GM12892 (cell line): ENCODE measurements at regions not wholly inside any gene's neighbourhood (a gene's known extent, or its start where the extent isn't known, plus 50 kb on each side); places are given as distances from the start of the nearest gene placed in this dataset.

Experiments
- DNase-seq: peaks from one replicate; pipeline ENCODE4 v3.0.0; 2011; ENCODE audit not compliant: insufficient read length
- FAIRE-seq: peaks from 2 replicates; lab custom pipeline; 2011; peaks lifted over from hg19 to GRCh38; lab: Jason Lieb, UNC
- POLR2A ChIP-seq: IDR thresholded peaks from 2 replicates; pipeline ENCODE4 v1.6.1; 2011; ENCODE audit warnings: low read depth, low read length, control low read depth
- POLR2AphosphoS5 ChIP-seq: IDR thresholded peaks from 2 replicates; pipeline ENCODE4 v1.6.1; 2011; ENCODE audit warnings: low read depth, low read length, control low read depth
- TAF1 ChIP-seq: IDR thresholded peaks from 2 replicates; pipeline ENCODE4 v1.6.1; 2011; ENCODE audit warnings: low read depth, mild to moderate bottlenecking, control low read depth, low read length, borderline replicate concordance

- FAIRE-seq: no peak
- DNase-seq: no peak
- TF ChIP-seq POLR2A (no peak), TAF1 (no peak), POLR2AphosphoS5 (no peak)
Observed at GRCh38 chr14:87643005-87643404, 350.0 kb downstream of the GALC start.

- DNase-seq: no peak
- TF ChIP-seq POLR2AphosphoS5 (no peak), TAF1 (no peak), POLR2A (no peak)
- no peak for FAIRE-seq
Observed at GRCh38 chr14:87640553-87640952, 352.4 kb downstream of the GALC start.

DNA sequence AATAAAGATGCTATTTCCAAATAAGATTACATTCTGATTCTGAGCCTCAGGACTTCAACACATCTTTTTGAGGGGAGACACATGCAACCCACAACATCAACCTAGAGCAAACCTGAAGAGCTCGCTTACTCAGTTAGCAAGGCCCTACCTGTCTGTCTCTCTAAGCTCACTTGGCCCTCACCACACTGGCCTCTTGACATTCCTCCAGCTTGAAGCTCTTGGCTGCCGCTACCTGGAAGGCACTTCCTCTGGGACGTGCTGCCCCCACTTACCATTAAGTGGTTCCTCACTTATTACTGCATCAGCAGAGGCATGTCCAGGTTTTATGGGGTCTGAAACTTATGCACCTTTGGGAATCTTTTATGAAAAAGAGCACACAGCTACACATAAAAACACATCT is 354.8 kb downstream of the GALC start:
- no peak for FAIRE-seq
- TF ChIP-seq TAF1 (no peak), POLR2AphosphoS5 (no peak), POLR2A (no peak)
- DNase-seq: no peak

- no peak for TF ChIP-seq POLR2A
- TF ChIP-seq POLR2AphosphoS5: no peak
- no peak for TF ChIP-seq TAF1
- FAIRE-seq: no peak
- DNase-seq: no peak
Observed at GRCh38 chr14:87635442-87635841, 357.5 kb downstream of the GALC start.

GRCh38 chr14:87632796-87633195 is 360.2 kb downstream of the GALC start:
- FAIRE-seq: no peak
- no peak for DNase-seq
- TF ChIP-seq POLR2A (no peak), TAF1 (no peak), POLR2AphosphoS5 (no peak)

DNA sequence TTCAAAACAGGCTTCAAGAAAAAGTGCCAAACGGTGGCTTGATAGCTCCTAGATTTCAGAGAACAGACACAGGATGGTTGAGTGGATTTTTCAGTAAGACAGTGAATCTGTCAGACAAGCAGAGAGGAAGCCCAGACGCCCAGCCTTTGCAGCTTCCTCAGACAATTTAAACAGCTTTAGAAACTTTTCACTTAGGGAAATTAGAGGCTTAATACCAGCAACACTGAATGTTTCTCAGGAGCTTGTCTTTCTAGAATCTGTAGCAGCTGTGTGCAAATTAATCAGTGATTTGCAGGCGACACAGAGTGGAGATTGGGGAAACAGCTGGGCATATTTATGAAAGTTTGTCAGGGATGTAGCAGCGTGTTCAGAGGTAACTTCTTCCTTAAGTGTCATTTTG is 362.1 kb downstream of the GALC start:
- FAIRE-seq: no peak
- TF ChIP-seq TAF1: no peak
- no peak for TF ChIP-seq POLR2A
- TF ChIP-seq POLR2AphosphoS5: no peak
- DNase-seq: no peak

DNA sequence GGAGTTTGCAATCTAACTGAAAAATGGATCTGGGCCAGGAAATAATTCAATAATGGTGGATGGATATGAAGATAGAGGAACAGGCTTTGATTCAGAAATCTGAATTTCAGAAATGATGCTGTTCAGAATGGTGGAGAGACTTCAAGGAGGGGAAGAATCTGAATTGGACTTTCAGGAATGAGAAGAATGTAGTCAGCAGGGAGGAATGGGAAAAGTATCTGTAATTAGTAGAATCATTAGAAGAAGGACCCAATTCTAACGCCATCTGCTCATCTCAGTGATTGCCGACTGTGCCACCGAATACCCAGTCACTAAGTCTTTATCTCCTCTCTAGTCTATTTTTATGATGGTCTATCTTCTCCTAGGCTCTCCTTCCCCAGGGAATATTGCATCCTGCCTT is 363.2 kb downstream of the GALC start:
- no peak for TF ChIP-seq POLR2A
- no peak for TF ChIP-seq POLR2AphosphoS5
- FAIRE-seq: no peak
- DNase-seq: no peak

DNA sequence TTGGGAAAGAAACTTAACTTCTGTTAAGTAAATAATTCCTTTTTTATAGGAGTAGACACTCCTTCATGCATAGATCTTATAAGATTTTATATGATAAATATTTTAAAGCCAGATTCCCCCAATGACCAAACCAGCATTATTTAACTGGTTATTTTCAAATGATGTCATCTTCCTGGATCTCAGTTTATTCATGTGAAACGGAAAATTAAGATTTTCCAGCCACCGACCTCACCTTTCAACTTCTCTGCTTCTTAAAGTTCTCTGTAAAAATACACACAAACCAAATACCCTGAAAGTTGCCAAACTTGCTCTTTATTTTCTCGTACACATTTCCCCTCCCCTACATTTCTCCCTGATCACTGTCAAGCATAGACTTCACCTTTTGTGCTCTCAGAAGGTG is 364.2 kb downstream of the GALC start:
- FAIRE-seq: no peak
- DNase-seq: no peak
- TF ChIP-seq TAF1: no peak
- no peak for TF ChIP-seq POLR2A
- TF ChIP-seq POLR2AphosphoS5: no peak

DNA sequence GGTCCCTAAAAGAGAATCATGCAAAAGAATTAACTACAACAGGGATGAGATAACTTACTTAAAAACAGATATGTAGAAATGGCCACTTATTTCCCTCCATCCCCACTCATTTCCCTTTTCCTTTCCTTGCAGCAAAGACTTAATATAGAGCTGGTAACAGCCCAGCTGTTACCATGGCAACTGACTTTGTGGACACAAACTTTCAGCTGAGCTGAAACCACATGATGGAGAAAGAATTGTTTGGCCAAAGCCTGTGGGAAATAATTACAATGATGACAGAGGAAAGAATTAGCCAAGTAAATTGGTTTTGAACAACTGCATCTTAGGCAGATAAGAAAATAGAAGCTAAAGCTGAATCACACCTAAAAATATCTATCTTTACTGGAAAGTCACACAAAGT is 364.9 kb downstream of the GALC start:
- DNase-seq (no peak), FAIRE-seq (no peak)
- TF ChIP-seq POLR2A (no peak), TAF1 (no peak), POLR2AphosphoS5 (no peak)

GRCh38 chr14:87626266-87626665 is 366.7 kb downstream of the GALC start:
- DNase-seq (no peak), FAIRE-seq (no peak)
- no peak for TF ChIP-seq POLR2A
- no peak for TF ChIP-seq TAF1
- no peak for TF ChIP-seq POLR2AphosphoS5

DNA sequence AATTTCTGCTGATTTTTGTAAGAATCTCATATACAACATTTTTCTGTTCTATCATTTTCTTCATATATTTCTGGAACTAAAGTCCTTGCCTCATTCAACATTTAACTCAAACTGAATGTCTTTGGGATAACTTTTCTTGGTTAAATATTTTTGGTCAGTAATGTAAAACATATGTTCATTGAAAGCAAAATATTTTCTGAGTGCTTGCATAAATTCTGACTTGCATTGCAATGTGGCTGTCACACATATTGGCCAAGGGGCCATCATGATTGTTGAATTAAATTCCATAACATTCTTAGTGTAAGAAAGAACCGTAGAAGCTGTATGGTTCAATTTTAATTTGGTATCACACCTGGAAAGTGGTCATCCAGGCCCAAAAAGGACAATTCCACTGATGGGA is 369.4 kb downstream of the GALC start:
- no peak for DNase-seq
- no peak for FAIRE-seq
- TF ChIP-seq TAF1 (no peak), POLR2A (no peak), POLR2AphosphoS5 (no peak)

DNA sequence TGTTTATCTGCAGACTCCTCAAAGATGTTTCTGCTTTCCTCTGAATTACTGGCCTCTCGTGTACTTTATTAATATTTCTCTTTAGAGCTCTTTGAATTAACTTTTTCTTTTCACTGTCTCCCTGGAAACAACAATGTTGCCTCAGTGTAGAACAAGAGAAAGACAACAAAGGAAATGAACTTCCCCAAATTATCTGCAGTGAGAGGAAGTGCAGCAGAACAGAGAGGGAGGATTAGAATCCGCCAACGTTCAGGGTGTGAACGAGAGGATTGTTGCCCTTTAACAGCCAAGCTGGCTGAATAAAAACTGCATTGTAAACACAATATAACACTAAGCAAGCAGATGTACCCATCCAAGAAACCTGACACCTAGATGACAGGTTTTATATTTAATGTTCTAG is 375.9 kb downstream of the GALC start:
- FAIRE-seq (no peak), DNase-seq (no peak)
- TF ChIP-seq POLR2A (no peak), POLR2AphosphoS5 (no peak), TAF1 (no peak)

GRCh38 chr14:87615822-87616679 is 376.9 kb downstream of the GALC start:
- DNase-seq (peak; percentile 15), FAIRE-seq (peak; percentile 81)
- TF ChIP-seq POLR2AphosphoS5 (no peak), TAF1 (no peak), POLR2A (no peak)
